ENCODE measurements at regions not wholly inside any gene's neighbourhood (a gene's known extent, or its start where the extent isn't known, plus 50 kb on each side); places are given as distances from the start of the nearest gene placed in this dataset.

- TF ChIP-seq MAX (IDR thresholded peaks at IDR 0.05) (no peak), SP1 (IDR thresholded peaks at IDR 0.05; ENCODE audit: low read depth, low read length) (no peak), KDM1A (IDR thresholded peaks at IDR 0.05; ENCODE audit: borderline replicate concordance, low read length) (no peak), JUND (IDR thresholded peaks at IDR 0.05; ENCODE audit: low read length) (no peak), MAFK (IDR thresholded peaks at IDR 0.05; ENCODE audit: low read depth, low read length) (no peak)
These were observed 416.8 kb upstream of the TENM4 start (continued) for GRCh38 chr11:79857377-79858214.

Data from H1 (cell line).